Testis (tissue), 2 donors: ENCODE measurements at regions not wholly inside any gene's neighbourhood (a gene's known extent, or its start where the extent isn't known, plus 50 kb on each side); places are given as distances from the start of the nearest gene placed in this dataset.

Source experiments
- DNase-seq: peaks from one replicate; pipeline ENCODE4 v3.0.0-alpha.2; 2019
- H3K27ac ChIP-seq, 2 donors: fragments of 200-600 bp; sonication (generic); one replicate each; pipeline ENCODE4 v1.5.1; 2019
- H3K27me3 ChIP-seq: fragments of 200-600 bp; sonication (generic); one replicate; pipeline ENCODE4 v1.5.1; 2019
- H3K36me3 ChIP-seq: fragments of 200-600 bp; sonication (generic); one replicate; pipeline ENCODE4 v1.5.1; 2017; ENCODE audit warnings: low read depth; ENCODE audit errors: missing control alignments
- H3K4me1 ChIP-seq: fragments of 200-600 bp; sonication (generic); one replicate; pipeline ENCODE4 v1.5.1; 2019
- H3K4me3 ChIP-seq, 2 donors: fragments of 200-600 bp; sonication (generic); one replicate each; pipeline ENCODE4 v1.5.1; 2017 to 2019
- H3K9me3 ChIP-seq: fragments of 200-600 bp; sonication (generic); one replicate; pipeline ENCODE4 v1.5.1; 2017
- POLR2A ChIP-seq: fragments of 450-650 bp; IDR thresholded peaks from one replicate; pipeline ENCODE4 v1.6.1; 2017; ENCODE audit warnings: antibody characterized with exemption, mild to moderate bottlenecking, moderate library complexity
- WGBS, 2 donors: methylation state at CpG; one replicate each; pipeline ENCODE4 v1.1.5; 2018; 5-methylcytosine and 5-hydroxymethylcytosine counted together
- intact Hi-C: fragments of 100-400 bp; cut with DNase I; formaldehyde crosslinking; loops from one replicate; pipeline ENCODE4 v1.15.1; 2023; ENCODE audit warnings: low total_unique reads
- TF ChIP-seq, protein P1 (sequence below), 3 experiments: fragments of 450-650 bp in 2 of 3; fragments of 200-600 bp in 1 of 3; sonication (generic) in 1 of 3; IDR thresholded peaks; one replicate each; pipeline ENCODE4 v1.5.1; 2016 to 2019; ENCODE audit warnings: antibody characterized with exemption in 3 of 3, mild to moderate bottlenecking in 2 of 3, moderate library complexity in 1 of 3

- H3K36me3 ChIP-seq, result no peaks in the 10 kb centered on the region
- TF ChIP-seq POLR2A, result no peak
- TF ChIP-seq, protein P1, sequence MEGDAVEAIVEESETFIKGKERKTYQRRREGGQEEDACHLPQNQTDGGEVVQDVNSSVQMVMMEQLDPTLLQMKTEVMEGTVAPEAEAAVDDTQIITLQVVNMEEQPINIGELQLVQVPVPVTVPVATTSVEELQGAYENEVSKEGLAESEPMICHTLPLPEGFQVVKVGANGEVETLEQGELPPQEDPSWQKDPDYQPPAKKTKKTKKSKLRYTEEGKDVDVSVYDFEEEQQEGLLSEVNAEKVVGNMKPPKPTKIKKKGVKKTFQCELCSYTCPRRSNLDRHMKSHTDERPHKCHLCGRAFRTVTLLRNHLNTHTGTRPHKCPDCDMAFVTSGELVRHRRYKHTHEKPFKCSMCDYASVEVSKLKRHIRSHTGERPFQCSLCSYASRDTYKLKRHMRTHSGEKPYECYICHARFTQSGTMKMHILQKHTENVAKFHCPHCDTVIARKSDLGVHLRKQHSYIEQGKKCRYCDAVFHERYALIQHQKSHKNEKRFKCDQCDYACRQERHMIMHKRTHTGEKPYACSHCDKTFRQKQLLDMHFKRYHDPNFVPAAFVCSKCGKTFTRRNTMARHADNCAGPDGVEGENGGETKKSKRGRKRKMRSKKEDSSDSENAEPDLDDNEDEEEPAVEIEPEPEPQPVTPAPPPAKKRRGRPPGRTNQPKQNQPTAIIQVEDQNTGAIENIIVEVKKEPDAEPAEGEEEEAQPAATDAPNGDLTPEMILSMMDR (IDR thresholded peaks at IDR 0.05), result no peak
- DNase-seq, result no peak
- H3K4me1 ChIP-seq, result no peaks in the 10 kb centered on the region
- no peaks in the 10 kb centered on the region for H3K9me3 ChIP-seq
- 87% methylated on average over 2 of the region's 2 CpGs for WGBS, 2 donors
- no peak overlapping the region for H3K27ac ChIP-seq
- H3K4me3 ChIP-seq, result no peak overlapping the region
- no peaks in the 10 kb centered on the region for H3K27me3 ChIP-seq
- intact Hi-C loops, result no loop called here
Measured at GRCh38 chr10:14433147-14433546, 102.4 kb upstream of the FRMD4A start.

GRCh38 chr10:14431868-14432267 is 101.1 kb upstream of the FRMD4A start:
- Histone ChIP-seq H3K4me1 (no peaks in the 10 kb centered on the region), H3K4me3 (no peak overlapping the region), H3K27me3 (no peaks in the 10 kb centered on the region), H3K9me3 (no peaks in the 10 kb centered on the region), H3K36me3 (no peaks in the 10 kb centered on the region), H3K27ac (no peak overlapping the region)
- no peak for TF ChIP-seq POLR2A
- TF ChIP-seq, protein P1 (IDR thresholded peaks at IDR 0.05), result no peak
- DNase-seq, result no peak
- WGBS, 2 donors, result 41 to 51% methylated on average over 4 of the region's 4 CpGs
- intact Hi-C loops, result no loop called here

GRCh38 chr10:14429043-14429700 is 98.4 kb upstream of the FRMD4A start:
- Histone ChIP-seq H3K4me3 (no peak overlapping the region), H3K9me3 (no peaks in the 10 kb centered on the region), H3K27ac (no peak overlapping the region), H3K4me1 (no peaks in the 10 kb centered on the region), H3K36me3 (no peaks in the 10 kb centered on the region), H3K27me3 (no peaks in the 10 kb centered on the region)
- intact Hi-C loops, result no loop called here
- no peak for TF ChIP-seq POLR2A
- TF ChIP-seq, protein P1 (IDR thresholded peaks at IDR 0.05), result no peak
- DNase-seq, result no peak
- WGBS, 2 donors, result 65 to 70% methylated on average over 6 of the region's 6 CpGs

DNA sequence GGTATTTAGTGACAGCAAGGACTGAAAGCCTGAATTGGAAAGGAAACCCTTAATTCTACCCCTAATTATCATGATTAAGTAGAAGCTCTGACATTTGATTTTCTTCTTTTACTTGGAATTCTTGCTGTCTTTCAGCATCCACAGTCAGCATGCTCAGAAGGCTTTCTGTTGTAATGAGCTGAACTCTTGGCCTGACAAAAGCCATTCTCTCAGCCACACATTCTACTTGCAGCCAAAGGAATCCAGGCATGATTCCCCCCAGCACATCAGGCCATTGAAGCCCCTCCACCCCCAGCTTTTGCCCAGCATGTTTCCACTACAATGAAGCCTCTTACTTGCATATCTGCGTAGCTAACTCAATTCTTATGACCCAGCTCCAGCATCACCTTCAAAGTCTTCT is 94.3 kb upstream of the FRMD4A start:
- intact Hi-C loops, result no loop called here
- Histone ChIP-seq H3K9me3 (no peaks in the 10 kb centered on the region), H3K27ac (no peak overlapping the region), H3K27me3 (no peaks in the 10 kb centered on the region), H3K4me3 (no peak overlapping the region), H3K36me3 (no peaks in the 10 kb centered on the region), H3K4me1 (no peaks in the 10 kb centered on the region)
- WGBS, 2 donors, result 63 to 71% methylated on average over 1 of the region's 1 CpG
- TF ChIP-seq, protein P1 (IDR thresholded peaks at IDR 0.05), result no peak
- TF ChIP-seq POLR2A, result no peak
- no peak for DNase-seq

GRCh38 chr10:14423111-14423744 is 92.5 kb upstream of the FRMD4A start:
- Histone ChIP-seq H3K9me3 (no peaks in the 10 kb centered on the region), H3K4me1 (no peaks in the 10 kb centered on the region), H3K36me3 (no peaks in the 10 kb centered on the region), H3K27ac (no peak overlapping the region), H3K4me3 (no peak overlapping the region), H3K27me3 (no peaks in the 10 kb centered on the region)
- WGBS, 2 donors, result 90% methylated on average over 6 of the region's 6 CpGs
- no peak for DNase-seq
- TF ChIP-seq, protein P1 (IDR thresholded peaks at IDR 0.05), result no peak
- no peak for TF ChIP-seq POLR2A
- intact Hi-C loops, result no loop called here
